Activated naive CD4-positive, alpha-beta T cell treated with Interleukin-2 at 50 U/mL for 16 hours (primary cell): ENCODE measurements at regions not wholly inside any gene's neighbourhood (a gene's known extent, or its start where the extent isn't known, plus 50 kb on each side); places are given as distances from the start of the nearest gene placed in this dataset.
A peak's percentile ranks its signal among the peaks of the same experiment; 100 is the strongest.

Experiments used
- DNase-seq: peaks from one replicate; pipeline ENCODE4 v3.0.0-alpha.2; 2020

- no peak for DNase-seq
Measured at GRCh38 chr12:91836264-91836663, 309.4 kb downstream of the BTG1 start.

- DNase-seq = no peak
Measured at GRCh38 chr12:91835693-91836092, 310.0 kb downstream of the BTG1 start.

- no peak for DNase-seq
Measured at GRCh38 chr12:91833780-91834359, 311.8 kb downstream of the BTG1 start.

GRCh38 chr12:91825999-91826398 lies 319.6 kb downstream of the BTG1 start:
- no peak for DNase-seq

GRCh38 chr12:91824991-91825390 lies 320.7 kb downstream of the BTG1 start:
- no peak for DNase-seq

- DNase-seq = no peak
Measured at GRCh38 chr12:91819132-91819447, 326.6 kb downstream of the BTG1 start.

- DNase-seq = no peak
Measured at GRCh38 chr12:91818227-91819131, 327.2 kb downstream of the BTG1 start.

- DNase-seq = no peak
Measured at GRCh38 chr12:91817517-91817916, 328.1 kb downstream of the BTG1 start.

GRCh38 chr12:91813701-91814100 lies 331.9 kb downstream of the BTG1 start:
- DNase-seq = no peak

- peak; percentile 77 for DNase-seq
Measured at GRCh38 chr12:91811481-91812287, 334.0 kb downstream of the BTG1 start.

GRCh38 chr12:91810531-91811451 lies 334.9 kb downstream of the BTG1 start:
- DNase-seq = no peak

- no peak for DNase-seq
Measured at GRCh38 chr12:91810077-91810476, 335.6 kb downstream of the BTG1 start.

GRCh38 chr12:91805031-91805430 lies 340.6 kb downstream of the BTG1 start:
- no peak for DNase-seq

- no peak for DNase-seq
Measured at GRCh38 chr12:91804533-91804932, 341.1 kb downstream of the BTG1 start.

GRCh38 chr12:91801048-91801447 lies 344.6 kb downstream of the BTG1 start:
- DNase-seq = no peak

GRCh38 chr12:91793676-91794075 lies 352.0 kb downstream of the BTG1 start:
- DNase-seq = no peak

GRCh38 chr12:91792597-91792996 lies 353.0 kb downstream of the BTG1 start:
- DNase-seq = no peak

- no peak for DNase-seq
Measured at GRCh38 chr12:91786499-91787272, 359.0 kb downstream of the BTG1 start.

GRCh38 chr12:91785655-91786498 lies 359.8 kb downstream of the BTG1 start:
- DNase-seq = peak; percentile 12

- no peak for DNase-seq
Measured at GRCh38 chr12:91781114-91781513, 364.5 kb downstream of the BTG1 start.

GRCh38 chr12:91778938-91779400 lies 366.7 kb downstream of the BTG1 start:
- peak; percentile 53 for DNase-seq
